ENCODE measurements at regions not wholly inside any gene's neighbourhood (a gene's known extent, or its start where the extent isn't known, plus 50 kb on each side); places are given as distances from the start of the nearest gene placed in this dataset.
"Not testable (repeated sequence)": the region's sequence is repeated elsewhere in the genome, so short reads cannot be mapped to it uniquely, and the experiment has no call there.

GRCh38 chr5:58357799-58358500 lies 101.9 kb downstream of the PLK2 start:
- no peak for DNase-seq (ENCODE audit: low read depth)

- no peak for DNase-seq (ENCODE audit: low read depth)
These were observed 102.8 kb downstream of the PLK2 start for GRCh38 chr5:58357121-58357520.

- DNase-seq (ENCODE audit: low read depth) = no peak
These were observed 103.2 kb downstream of the PLK2 start for GRCh38 chr5:58356662-58357061.

GRCh38 chr5:58354827-58355226 lies 105.1 kb downstream of the PLK2 start:
- DNase-seq (ENCODE audit: low read depth) = no peak

GRCh38 chr5:58353992-58354391 lies 105.9 kb downstream of the PLK2 start:
- no peak for DNase-seq (ENCODE audit: low read depth)

GRCh38 chr5:58351190-58351589 lies 108.7 kb downstream of the PLK2 start:
- no peak for DNase-seq (ENCODE audit: low read depth)

- no peak for DNase-seq (ENCODE audit: low read depth)
These were observed 110.7 kb downstream of the PLK2 start for GRCh38 chr5:58348996-58349728.

GRCh38 chr5:58346041-58346440 lies 113.8 kb downstream of the PLK2 start:
- DNase-seq (ENCODE audit: low read depth) = no peak

- no peak for DNase-seq (ENCODE audit: low read depth)
These were observed 118.4 kb downstream of the PLK2 start for GRCh38 chr5:58341476-58341875.

GRCh38 chr5:58335518-58335917 lies 124.4 kb downstream of the PLK2 start:
- no peak for DNase-seq (ENCODE audit: low read depth)

GRCh38 chr5:58334035-58334434 lies 125.9 kb downstream of the PLK2 start:
- no peak for DNase-seq (ENCODE audit: low read depth)

- no peak for DNase-seq (ENCODE audit: low read depth)
These were observed 129.1 kb downstream of the PLK2 start for GRCh38 chr5:58330781-58331180.

- no peak for DNase-seq (ENCODE audit: low read depth)
These were observed 132.6 kb downstream of the PLK2 start for GRCh38 chr5:58327289-58327688.

- DNase-seq (ENCODE audit: low read depth) = no peak
These were observed 133.9 kb downstream of the PLK2 start for GRCh38 chr5:58326022-58326421.

GRCh38 chr5:58322453-58322852 lies 137.4 kb downstream of the PLK2 start:
- peak; percentile 50 for DNase-seq (ENCODE audit: low read depth)

GRCh38 chr5:58318468-58318867 lies 141.4 kb downstream of the PLK2 start:
- DNase-seq (ENCODE audit: low read depth) = peak; percentile 52

GRCh38 chr5:58317808-58318207 lies 142.1 kb downstream of the PLK2 start:
- DNase-seq (ENCODE audit: low read depth) = no peak

GRCh38 chr5:58317009-58317408 lies 142.9 kb downstream of the PLK2 start:
- DNase-seq (ENCODE audit: low read depth) = no peak

- DNase-seq (ENCODE audit: low read depth) = no peak
These were observed 144.1 kb downstream of the PLK2 start for GRCh38 chr5:58315794-58316193.

- no peak for DNase-seq (ENCODE audit: low read depth)
These were observed 145.3 kb downstream of the PLK2 start for GRCh38 chr5:58314356-58315210.

GRCh38 chr5:58312299-58312698 lies 147.6 kb downstream of the PLK2 start:
- no peak for DNase-seq (ENCODE audit: low read depth)

GRCh38 chr5:58311526-58311925 lies 148.4 kb downstream of the PLK2 start:
- DNase-seq (ENCODE audit: low read depth) = no peak

- not testable (repeated sequence) for DNase-seq (ENCODE audit: low read depth)
These were observed 151.5 kb downstream of the PLK2 start for GRCh38 chr5:58308384-58308783.

All from HS-5 (cell line).